Right lobe of liver (tissue), 6 donors: ENCODE measurements at regions not wholly inside any gene's neighbourhood (a gene's known extent, or its start where the extent isn't known, plus 50 kb on each side); places are given as distances from the start of the nearest gene placed in this dataset.

Experiments used
- ATAC-seq, 4 donors: fragments of 200-7000 bp; cut with Tn5 transposase; one replicate each; pipeline ENCODE4 v1.9.1; 2020; ENCODE audit warnings: mild to moderate bottlenecking in 4 of 4, moderate library complexity in 4 of 4
- DNase-seq, 3 donors: peaks; one replicate each; pipeline ENCODE4 v3.0.0-alpha.2; 2020
- H3K27ac ChIP-seq, 3 donors: fragments of 200-600 bp; one replicate each; pipeline ENCODE4 v1.8.0; 2022
- H3K27me3 ChIP-seq, 2 donors: fragments of 200-600 bp; one replicate each; pipeline ENCODE4 v1.8.0; 2022
- H3K36me3 ChIP-seq, 4 donors: fragments of 200-600 bp; sonication (generic) in 1 of 4; one replicate each; pipeline versions ENCODE4 v1.5.1 to v1.8.0; 2017 to 2022; ENCODE audit warnings: control low read depth in 1 of 4
- H3K4me1 ChIP-seq, 4 donors: fragments of 200-600 bp; sonication (generic) in 1 of 4; one replicate each; pipeline versions ENCODE4 v1.5.1 to v1.8.0; 2017 to 2022; ENCODE audit warnings: control low read depth in 1 of 4
- H3K4me3 ChIP-seq, 3 donors: fragments of 200-600 bp; one replicate each; pipeline ENCODE4 v1.8.0; 2022
- H3K9me3 ChIP-seq, 4 donors: fragments of 200-600 bp; sonication (generic) in 1 of 4; one replicate each; pipeline versions ENCODE4 v1.5.1 to v1.8.0; 2017 to 2022; ENCODE audit warnings: control low read depth in 1 of 4
- POLR2A ChIP-seq: fragments of 450-650 bp; IDR thresholded peaks from one replicate; pipeline ENCODE4 v1.6.1; 2017; ENCODE audit warnings: antibody characterized with exemption, mild to moderate bottlenecking
- WGBS: methylation state at CpG from one replicate; pipeline ENCODE4 v1.1.6; 2018; ENCODE audit warnings: low coverage, low lambda C conversion rate; ENCODE audit not compliant: insufficient coverage; ENCODE audit errors: missing lambda C conversion rate; 5-methylcytosine and 5-hydroxymethylcytosine counted together
- intact Hi-C, 2 donors: fragments of 100-400 bp; cut with DNase I; formaldehyde crosslinking; loops; one replicate each; pipeline versions ENCODE4 v1.11.2 to v1.14.1; 2022
- TF ChIP-seq, protein P1 (sequence below), 4 donors: fragments of 200-600 bp in 3 of 4; fragments of 450-650 bp in 1 of 4; IDR thresholded peaks; one replicate each; pipeline versions ENCODE4 v1.5.1 to v1.8.0; 2016 to 2022; ENCODE audit warnings: antibody characterized with exemption in 4 of 4, mild to moderate bottlenecking in 2 of 4
- donor health status: DM: no; HTN: yes; CAD: no.
- donor health status: DM: no; HTN: no; CAD: no.
- donor health status: DM: no; HTN: no; CAD: no.
- donor health status: DM: no; HTN: yes; CAD: no.
- donor health status: DM: no; HTN: yes; CAD: no.

DNA sequence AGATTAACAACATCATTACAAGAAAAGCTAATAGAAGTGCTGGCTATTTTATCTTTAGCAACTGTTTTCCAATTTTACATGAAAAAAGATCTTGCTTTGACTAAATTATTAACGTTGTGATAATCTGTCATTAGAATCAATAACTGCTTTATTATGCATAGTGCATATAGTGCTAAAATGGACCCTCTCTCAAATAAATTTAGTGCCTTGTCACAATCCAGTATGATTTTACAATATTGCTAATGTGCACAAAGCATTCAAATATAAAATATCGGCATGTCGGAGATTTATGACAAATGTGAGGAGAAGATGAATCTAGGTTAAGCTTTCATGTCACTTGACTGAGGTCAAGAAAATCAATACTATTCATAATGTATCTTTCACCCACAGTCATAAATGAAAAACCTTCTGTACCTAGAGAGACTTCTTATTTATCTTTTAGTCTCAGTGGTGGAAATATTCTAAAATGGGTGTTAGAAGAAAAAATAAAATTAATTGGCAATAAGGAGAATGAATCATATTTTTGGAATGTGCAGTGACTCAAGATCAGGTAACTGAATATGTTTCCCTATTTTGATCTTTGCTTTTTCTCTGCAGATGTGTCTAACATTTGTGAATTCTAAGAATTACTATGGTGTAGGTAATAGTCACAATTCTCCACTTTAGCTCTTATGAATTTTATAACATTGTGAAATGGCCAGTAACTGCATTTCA lies 672.9 kb upstream of the GRAMD2B start:
- DNase-seq (no peak), ATAC-seq (no peak)
- H3K36me3 ChIP-seq, result no peaks in the 10 kb centered on the region
- H3K9me3 ChIP-seq, result no peaks in the 10 kb centered on the region
- TF ChIP-seq, protein P1, sequence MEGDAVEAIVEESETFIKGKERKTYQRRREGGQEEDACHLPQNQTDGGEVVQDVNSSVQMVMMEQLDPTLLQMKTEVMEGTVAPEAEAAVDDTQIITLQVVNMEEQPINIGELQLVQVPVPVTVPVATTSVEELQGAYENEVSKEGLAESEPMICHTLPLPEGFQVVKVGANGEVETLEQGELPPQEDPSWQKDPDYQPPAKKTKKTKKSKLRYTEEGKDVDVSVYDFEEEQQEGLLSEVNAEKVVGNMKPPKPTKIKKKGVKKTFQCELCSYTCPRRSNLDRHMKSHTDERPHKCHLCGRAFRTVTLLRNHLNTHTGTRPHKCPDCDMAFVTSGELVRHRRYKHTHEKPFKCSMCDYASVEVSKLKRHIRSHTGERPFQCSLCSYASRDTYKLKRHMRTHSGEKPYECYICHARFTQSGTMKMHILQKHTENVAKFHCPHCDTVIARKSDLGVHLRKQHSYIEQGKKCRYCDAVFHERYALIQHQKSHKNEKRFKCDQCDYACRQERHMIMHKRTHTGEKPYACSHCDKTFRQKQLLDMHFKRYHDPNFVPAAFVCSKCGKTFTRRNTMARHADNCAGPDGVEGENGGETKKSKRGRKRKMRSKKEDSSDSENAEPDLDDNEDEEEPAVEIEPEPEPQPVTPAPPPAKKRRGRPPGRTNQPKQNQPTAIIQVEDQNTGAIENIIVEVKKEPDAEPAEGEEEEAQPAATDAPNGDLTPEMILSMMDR (IDR thresholded peaks at IDR 0.05), result no peak
- TF ChIP-seq POLR2A, result no peak
- no peak overlapping the region for H3K27ac ChIP-seq
- H3K27me3 ChIP-seq, result no peaks in the 10 kb centered on the region
- 73% methylated on average over 3 of the region's 3 CpGs for WGBS
- no peak overlapping the region for H3K4me3 ChIP-seq
- H3K4me1 ChIP-seq, result no peaks in the 10 kb centered on the region
- intact Hi-C loops, result no loop called here

DNA sequence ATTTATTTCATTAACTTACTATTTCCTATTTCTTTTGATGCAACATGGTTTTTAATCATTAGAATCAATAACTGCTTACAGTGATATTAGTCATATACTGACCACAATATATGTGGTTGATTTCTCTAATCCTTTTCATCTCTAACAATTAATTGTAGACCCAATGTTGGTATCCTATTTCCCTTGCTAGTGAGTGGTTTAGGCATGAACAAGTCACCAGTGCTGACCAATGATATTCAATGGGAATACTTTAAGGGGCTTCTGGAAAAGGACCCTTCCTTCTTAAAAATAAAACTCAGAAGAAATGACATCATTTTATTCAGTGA lies 672.4 kb upstream of the GRAMD2B start:
- TF ChIP-seq, protein P1 (IDR thresholded peaks at IDR 0.05), result no peak
- no peak for TF ChIP-seq POLR2A
- ATAC-seq, result no peak
- intact Hi-C loops, result no loop called here
- Histone ChIP-seq H3K4me1 (no peaks in the 10 kb centered on the region), H3K4me3 (no peak overlapping the region), H3K27ac (no peak overlapping the region), H3K9me3 (no peaks in the 10 kb centered on the region), H3K27me3 (no peaks in the 10 kb centered on the region), H3K36me3 (no peaks in the 10 kb centered on the region)
- DNase-seq, result no peak

DNA sequence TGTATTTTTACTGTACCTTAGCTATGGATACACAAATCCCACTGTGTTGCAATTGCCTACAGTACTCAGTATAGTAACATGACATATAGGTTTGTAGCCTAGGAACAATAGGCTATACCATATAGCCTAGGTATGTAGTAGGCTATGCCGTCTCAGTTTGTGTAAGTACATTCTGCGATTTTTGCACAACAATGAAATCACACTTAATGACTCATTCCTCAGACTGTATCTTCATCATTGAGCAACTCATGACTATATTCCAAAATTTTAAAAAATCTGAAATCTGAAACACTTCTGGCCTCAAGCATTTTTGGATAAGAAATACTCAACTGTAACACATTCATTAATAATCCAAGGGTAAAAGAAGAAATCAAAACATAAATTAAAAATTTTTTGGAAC lies 666.8 kb upstream of the GRAMD2B start:
- DNase-seq (no peak), ATAC-seq (no peak)
- WGBS, result 83% methylated on average over 2 of the region's 2 CpGs
- intact Hi-C loops, result no loop called here
- H3K4me1 ChIP-seq, result no peaks in the 10 kb centered on the region
- no peaks in the 10 kb centered on the region for H3K36me3 ChIP-seq
- no peak for TF ChIP-seq POLR2A
- TF ChIP-seq, protein P1 (IDR thresholded peaks at IDR 0.05), result no peak
- no peaks in the 10 kb centered on the region for H3K9me3 ChIP-seq
- no peak overlapping the region for H3K4me3 ChIP-seq
- H3K27ac ChIP-seq, result no peak overlapping the region
- no peaks in the 10 kb centered on the region for H3K27me3 ChIP-seq

DNA sequence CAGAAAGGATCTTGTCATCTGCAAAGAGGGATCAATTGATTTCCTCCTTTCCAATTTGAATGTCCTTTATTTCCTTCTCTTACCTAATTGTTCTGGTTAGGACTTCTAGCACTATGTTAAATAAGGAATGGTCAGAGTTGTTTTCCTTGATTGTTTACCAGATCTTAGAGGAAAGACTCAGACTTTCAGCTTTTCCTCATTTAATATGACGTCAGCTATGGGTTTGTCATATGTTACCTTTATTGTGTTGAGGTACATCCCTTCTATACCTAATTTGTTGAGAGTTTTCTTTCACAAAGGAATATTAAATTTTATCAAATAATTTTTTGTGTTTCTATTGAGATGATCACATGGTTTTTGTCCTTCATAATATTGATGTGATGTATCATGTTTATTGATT lies 656.5 kb upstream of the GRAMD2B start:
- no peak for ATAC-seq
- no peaks in the 10 kb centered on the region for H3K9me3 ChIP-seq
- TF ChIP-seq POLR2A, result no peak
- TF ChIP-seq, protein P1 (IDR thresholded peaks at IDR 0.05), result no peak
- no peaks in the 10 kb centered on the region for H3K36me3 ChIP-seq
- no peaks in the 10 kb centered on the region for H3K4me1 ChIP-seq
- no peaks in the 10 kb centered on the region for H3K27me3 ChIP-seq
- 44% methylated on average over 1 of the region's 1 CpG for WGBS
- H3K4me3 ChIP-seq, result no peak overlapping the region
- intact Hi-C loops, result no loop called here
- no peak overlapping the region for H3K27ac ChIP-seq
- DNase-seq, result no peak

DNA sequence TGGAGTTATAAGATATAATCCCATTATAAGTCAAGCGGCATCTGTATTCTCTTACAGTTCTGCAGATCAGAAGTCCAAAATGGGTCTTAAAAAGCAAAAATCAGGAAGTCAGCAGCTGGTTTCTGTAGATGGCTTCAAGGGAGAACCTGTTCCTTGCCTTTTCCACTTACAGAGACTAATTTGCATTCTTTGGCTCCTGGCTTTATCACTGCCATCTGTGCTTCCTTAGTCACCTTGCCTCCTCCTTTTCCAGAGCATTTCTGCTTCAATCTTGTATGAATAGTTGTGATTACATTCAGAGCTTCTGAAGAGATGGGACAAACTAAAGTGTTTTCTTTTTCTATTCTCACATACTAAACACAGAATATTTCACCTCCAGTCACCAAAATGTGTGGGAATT lies 647.3 kb upstream of the GRAMD2B start:
- TF ChIP-seq, protein P1 (IDR thresholded peaks at IDR 0.05), result no peak
- no peak for TF ChIP-seq POLR2A
- WGBS, result 70% methylated on average over 1 of the region's 1 CpG
- Histone ChIP-seq H3K9me3 (no peaks in the 10 kb centered on the region), H3K27me3 (no peaks in the 10 kb centered on the region), H3K27ac (no peak overlapping the region), H3K36me3 (no peaks in the 10 kb centered on the region), H3K4me1 (no peaks in the 10 kb centered on the region), H3K4me3 (no peak overlapping the region)
- DNase-seq (no peak), ATAC-seq (no peak)
- intact Hi-C loops, result no loop called here
